ENCODE measurements at regions not wholly inside any gene's neighbourhood (a gene's known extent, or its start where the extent isn't known, plus 50 kb on each side); places are given as distances from the start of the nearest gene placed in this dataset.

GRCh38 chr20:52847731-52848359, 124.3 kb upstream of the TSHZ2 start:
- no peak for DNase-seq (ENCODE audit: low read depth, low spot score)
- TF ChIP-seq CTCF (IDR thresholded peaks at IDR 0.05; ENCODE audit: low read depth, low read length), result no peak
- ChIA-PET CTCF (no interaction called here), POLR2A (no interaction called here)
- no peak overlapping the region for H3K4me3 ChIP-seq (ENCODE audit: low read depth, low read length)
- no peak overlapping the region for H3K27ac ChIP-seq (ENCODE audit: low read depth, low read length)
- no peaks in the 10 kb centered on the region for H3K9me3 ChIP-seq (ENCODE audit: control insufficient read depth, insufficient read depth, low read length)
- no peaks in the 10 kb centered on the region for H3K27me3 ChIP-seq (ENCODE audit: control insufficient read depth, insufficient read depth, low read length)

GRCh38 chr20:52847029-52847660, 125.0 kb upstream of the TSHZ2 start:
- DNase-seq (ENCODE audit: low read depth, low spot score), result no peak
- Histone ChIP-seq H3K27ac (ENCODE audit: low read depth, low read length) (no peak overlapping the region), H3K4me3 (ENCODE audit: low read depth, low read length) (no peak overlapping the region), H3K27me3 (ENCODE audit: control insufficient read depth, insufficient read depth, low read length) (no peaks in the 10 kb centered on the region), H3K9me3 (ENCODE audit: control insufficient read depth, insufficient read depth, low read length) (no peaks in the 10 kb centered on the region)
- ChIA-PET CTCF (no interaction called here), POLR2A (no interaction called here)
- no peak for TF ChIP-seq CTCF (IDR thresholded peaks at IDR 0.05; ENCODE audit: low read depth, low read length)

DNA sequence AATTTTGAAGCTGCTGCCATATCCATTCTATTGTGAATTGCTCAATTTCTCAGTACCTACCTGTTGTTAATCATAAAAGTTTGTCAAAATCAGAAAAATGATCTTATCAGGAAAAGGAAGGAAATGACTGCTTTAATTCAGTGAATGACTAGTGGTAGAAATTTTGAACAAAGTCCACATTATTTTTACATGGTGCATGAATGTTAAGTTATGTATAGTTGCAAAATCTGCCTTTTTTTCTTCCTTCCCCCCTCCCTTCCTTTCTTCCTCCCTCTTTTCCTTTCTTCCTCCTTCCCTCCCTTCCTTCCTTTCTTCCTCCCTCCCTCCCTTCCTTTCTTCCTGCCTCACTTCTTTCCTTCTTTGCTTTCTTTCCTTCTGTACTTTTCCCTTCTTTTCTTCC, 127.1 kb upstream of the TSHZ2 start:
- no peak for DNase-seq (ENCODE audit: low read depth, low spot score)
- no peak overlapping the region for H3K4me3 ChIP-seq (ENCODE audit: low read depth, low read length)
- CTCF ChIA-PET, result no interaction called here
- POLR2A ChIA-PET, result no interaction called here
- no peak overlapping the region for H3K27ac ChIP-seq (ENCODE audit: low read depth, low read length)
- no peaks in the 10 kb centered on the region for H3K27me3 ChIP-seq (ENCODE audit: control insufficient read depth, insufficient read depth, low read length)
- H3K9me3 ChIP-seq (ENCODE audit: control insufficient read depth, insufficient read depth, low read length), result no peaks in the 10 kb centered on the region
- TF ChIP-seq CTCF (IDR thresholded peaks at IDR 0.05; ENCODE audit: low read depth, low read length), result no peak

DNA sequence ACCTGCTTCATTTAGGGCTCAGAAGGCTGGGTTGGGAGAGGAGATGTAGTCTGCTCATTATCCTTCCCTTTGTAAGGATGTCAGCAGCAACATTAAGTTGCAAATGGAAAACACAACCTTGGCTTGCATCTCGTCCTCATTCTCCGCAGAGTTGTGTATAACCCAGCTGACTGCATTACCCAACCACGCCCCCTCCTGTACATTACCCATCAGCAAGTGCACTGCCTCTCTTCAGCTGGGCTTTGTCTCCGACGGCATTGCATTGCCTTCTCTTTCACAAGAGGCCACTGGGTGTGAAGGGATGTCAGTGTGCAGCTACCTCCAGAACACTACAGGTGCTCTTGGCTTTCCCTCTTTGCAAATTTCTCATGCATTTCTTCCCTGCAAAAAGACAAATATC, 128.7 kb upstream of the TSHZ2 start:
- ChIA-PET POLR2A (no interaction called here), CTCF (no interaction called here)
- Histone ChIP-seq H3K27me3 (ENCODE audit: control insufficient read depth, insufficient read depth, low read length) (no peaks in the 10 kb centered on the region), H3K4me3 (ENCODE audit: low read depth, low read length) (no peak overlapping the region), H3K9me3 (ENCODE audit: control insufficient read depth, insufficient read depth, low read length) (no peaks in the 10 kb centered on the region), H3K27ac (ENCODE audit: low read depth, low read length) (no peak overlapping the region)
- TF ChIP-seq CTCF (IDR thresholded peaks at IDR 0.05; ENCODE audit: low read depth, low read length), result no peak
- DNase-seq (ENCODE audit: low read depth, low spot score), result no peak

- Histone ChIP-seq H3K4me3 (ENCODE audit: low read depth, low read length) (no peak overlapping the region), H3K27ac (ENCODE audit: low read depth, low read length) (no peak overlapping the region), H3K27me3 (ENCODE audit: control insufficient read depth, insufficient read depth, low read length) (no peaks in the 10 kb centered on the region), H3K9me3 (ENCODE audit: control insufficient read depth, insufficient read depth, low read length) (no peaks in the 10 kb centered on the region)
- ChIA-PET POLR2A (no interaction called here), CTCF (no interaction called here)
- no peak for TF ChIP-seq CTCF (IDR thresholded peaks at IDR 0.05; ENCODE audit: low read depth, low read length)
- no peak for DNase-seq (ENCODE audit: low read depth, low spot score)
Measured at GRCh38 chr20:52841003-52841402, 131.2 kb upstream of the TSHZ2 start.

All from AG04450 (cell line).